DND-41 (cell line): ENCODE measurements at regions not wholly inside any gene's neighbourhood (a gene's known extent, or its start where the extent isn't known, plus 50 kb on each side); places are given as distances from the start of the nearest gene placed in this dataset.

ENCODE experiments used
- ATAC-seq: fragments of 200-7000 bp; cut with Tn5 transposase; 3 replicates; pipeline ENCODE4 v1.9.1; 2021; ENCODE audit warnings: low read depth; ENCODE audit not compliant: insufficient read depth
- DNase-seq: peaks from one replicate; pipeline ENCODE4 v3.0.0-alpha.2; 2020
- H2AFZ ChIP-seq: 2 replicates; pipeline ENCODE4 v1.6.0; 2012; ENCODE audit warnings: low read depth, low read length
- H3K27ac ChIP-seq: 2 replicates; pipeline ENCODE4 v1.5.1; 2012; ENCODE audit warnings: low read length, inconsistent platforms
- H3K27me3 ChIP-seq: fragments of 200-600 bp; sonication (generic); 2 replicates; pipeline ENCODE4 v1.6.0; 2012; ENCODE audit warnings: low read length, mild to moderate bottlenecking, inconsistent platforms; ENCODE audit not compliant: insufficient read depth, poor library complexity
- H3K36me3 ChIP-seq: 2 replicates; pipeline ENCODE4 v1.5.1; 2012; ENCODE audit warnings: low read length, inconsistent platforms; ENCODE audit not compliant: insufficient read depth
- H3K4me1 ChIP-seq: 2 replicates; pipeline ENCODE4 v1.5.1; 2012; ENCODE audit warnings: mild to moderate bottlenecking, low read length; ENCODE audit not compliant: insufficient read depth
- H3K4me2 ChIP-seq: 2 replicates; pipeline ENCODE4 v1.6.0; 2012; ENCODE audit warnings: mild to moderate bottlenecking, moderate library complexity, low read length, inconsistent platforms; ENCODE audit not compliant: insufficient read depth
- H3K4me3 ChIP-seq, 2 experiments: fragments of 200-600 bp in 1 of 2; shearing (Covaris generic) in 1 of 2; 2 replicates each; pipeline ENCODE4 v1.5.1; 2012 to 2016; ENCODE audit warnings: inconsistent platforms in 2 of 2, low read length in 2 of 2, mild to moderate bottlenecking in 2 of 2, low read depth in 1 of 2, moderate library complexity in 1 of 2
- H3K79me2 ChIP-seq: 2 replicates; pipeline ENCODE4 v1.6.0; 2012; ENCODE audit warnings: low read length, inconsistent platforms; ENCODE audit not compliant: insufficient read depth
- H3K9ac ChIP-seq: 2 replicates; pipeline ENCODE4 v1.6.0; 2012; ENCODE audit warnings: low read depth, mild to moderate bottlenecking, inconsistent platforms, low read length, moderate library complexity
- H3K9me3 ChIP-seq: 2 replicates; pipeline ENCODE4 v1.5.1; 2012; ENCODE audit warnings: low read length, moderate library complexity, mild to moderate bottlenecking, inconsistent platforms; ENCODE audit not compliant: insufficient read depth, severe bottlenecking
- H4K20me1 ChIP-seq: 2 replicates; pipeline ENCODE4 v1.6.0; 2012; ENCODE audit warnings: low read length; ENCODE audit not compliant: insufficient read depth
- CTCF ChIP-seq: IDR thresholded peaks from 2 replicates; pipeline ENCODE4 v1.5.1; 2012; ENCODE audit warnings: borderline replicate concordance, low read length, moderate library complexity, mild to moderate bottlenecking; ENCODE audit not compliant: poor library complexity, severe bottlenecking; ENCODE audit errors: extremely low read depth
- EZH2 ChIP-seq: IDR thresholded peaks from 3 replicates; pipeline ENCODE4 v1.6.1; 2012; ENCODE audit warnings: borderline replicate concordance, low read depth, mild to moderate bottlenecking, moderate library complexity, low read length, inconsistent platforms; ENCODE audit not compliant: severe bottlenecking

DNA sequence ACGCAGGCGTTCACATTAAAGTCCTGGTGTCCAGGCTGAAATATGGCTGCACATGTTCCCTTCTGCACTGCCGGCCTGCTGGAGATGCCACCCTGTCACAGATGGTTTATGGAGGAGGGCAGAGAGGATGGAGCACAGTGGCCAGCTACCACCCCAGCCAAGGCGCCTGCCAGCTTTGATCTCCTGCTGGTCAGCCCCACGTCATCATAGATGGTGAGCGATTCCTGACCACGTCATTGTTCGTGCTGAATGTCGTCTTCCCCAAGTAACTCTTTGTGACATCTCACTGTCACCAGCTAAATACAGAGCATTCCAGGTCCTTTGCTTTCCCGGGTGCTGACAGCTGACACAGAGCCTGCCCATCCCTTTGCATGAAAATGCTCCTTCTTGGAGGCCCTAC is 248.3 kb downstream of the TTC32 start:
- Histone ChIP-seq H3K36me3 (no peaks in the 10 kb centered on the region), H3K4me3 (no peak overlapping the region), H3K4me1 (no peaks in the 10 kb centered on the region), H4K20me1 (no peaks in the 10 kb centered on the region), H3K9ac (no peak overlapping the region), H3K4me2 (no peak overlapping the region), H2AFZ (no peak overlapping the region), H3K9me3 (no peaks in the 10 kb centered on the region), H3K27ac (no peak overlapping the region), H3K27me3 (no peaks in the 10 kb centered on the region), H3K79me2 (no peaks in the 10 kb centered on the region)
- ATAC-seq (no peak), DNase-seq (no peak)
- TF ChIP-seq CTCF (no peak), EZH2 (no peak)

GRCh38 chr2:19652811-19653210 is 249.0 kb downstream of the TTC32 start:
- no peaks in the 10 kb centered on the region for H3K4me1 ChIP-seq
- ATAC-seq: no peak

GRCh38 chr2:19651466-19651865 is 250.3 kb downstream of the TTC32 start:
- no peak overlapping the region for H3K27ac ChIP-seq
- no peak overlapping the region for H2AFZ ChIP-seq
- H3K27me3 ChIP-seq: no peaks in the 10 kb centered on the region
- no peaks in the 10 kb centered on the region for H3K79me2 ChIP-seq
- H3K36me3 ChIP-seq: no peaks in the 10 kb centered on the region
- no peaks in the 10 kb centered on the region for H3K9me3 ChIP-seq
- no peak overlapping the region for H3K4me3 ChIP-seq
- TF ChIP-seq CTCF (no peak), EZH2 (no peak)
- DNase-seq: no peak
- no peaks in the 10 kb centered on the region for H3K4me1 ChIP-seq
- H3K4me2 ChIP-seq: no peak overlapping the region
- H3K9ac ChIP-seq: no peak overlapping the region
- no peaks in the 10 kb centered on the region for H4K20me1 ChIP-seq
- no peak for ATAC-seq

More at GRCh38 chr2:19652811-19653210, 249.0 kb downstream of the TTC32 start:
- no peak for DNase-seq
- Histone ChIP-seq H3K4me2 (no peak overlapping the region), H2AFZ (no peak overlapping the region), H4K20me1 (no peaks in the 10 kb centered on the region), H3K79me2 (no peaks in the 10 kb centered on the region), H3K9ac (no peak overlapping the region), H3K27me3 (no peaks in the 10 kb centered on the region), H3K36me3 (no peaks in the 10 kb centered on the region), H3K4me3 (no peak overlapping the region), H3K9me3 (no peaks in the 10 kb centered on the region), H3K27ac (no peak overlapping the region)
- TF ChIP-seq CTCF (no peak), EZH2 (no peak)
